Lung (tissue), 11 donors: ENCODE measurements at regions not wholly inside any gene's neighbourhood (a gene's known extent, or its start where the extent isn't known, plus 50 kb on each side); places are given as distances from the start of the nearest gene placed in this dataset.

Source experiments
- ATAC-seq: fragments of 200-7000 bp; cut with Tn5 transposase; one replicate; pipeline ENCODE4 v1.9.1; 2020; ENCODE audit warnings: moderate number of reproducible peaks; ENCODE audit not compliant: insufficient read depth, low FRiP score
- DNase-seq, 3 donors: peaks; one replicate each; pipeline ENCODE4 v3.0.0-alpha.2; 2013 to 2017
- H3K27ac ChIP-seq, 2 donors: one replicate each; pipeline ENCODE4 v1.5.1; 2013; ENCODE audit warnings: mild to moderate bottlenecking in 2 of 2, moderate library complexity in 2 of 2, control low read depth in 1 of 2, inconsistent platforms in 1 of 2, low read depth in 1 of 2, low read length in 1 of 2
- H3K27me3 ChIP-seq, 3 donors: one replicate each; pipeline ENCODE4 v1.5.1; 2013; ENCODE audit warnings: low read length in 2 of 3; ENCODE audit not compliant: control insufficient read depth in 3 of 3, insufficient read depth in 3 of 3
- H3K36me3 ChIP-seq, 4 donors: one replicate each; pipeline ENCODE4 v1.5.1; 2013; ENCODE audit warnings: low read length in 4 of 4, mild to moderate bottlenecking in 1 of 4, moderate library complexity in 1 of 4; ENCODE audit not compliant: control insufficient read depth in 4 of 4, insufficient read depth in 4 of 4
- H3K4me1 ChIP-seq, 5 donors: one replicate each; pipeline ENCODE4 v1.5.1; 2013; ENCODE audit warnings: low read length in 5 of 5, mild to moderate bottlenecking in 2 of 5, moderate library complexity in 1 of 5; ENCODE audit not compliant: control insufficient read depth in 5 of 5, insufficient read depth in 5 of 5
- H3K4me3 ChIP-seq: one replicate; pipeline ENCODE4 v1.5.1; 2013; ENCODE audit warnings: mild to moderate bottlenecking, control low read depth, moderate library complexity
- H3K9ac ChIP-seq, 2 donors: one replicate each; pipeline ENCODE4 v1.5.1; 2013; ENCODE audit warnings: low read length in 2 of 2, control low read depth in 1 of 2; ENCODE audit not compliant: insufficient read depth in 1 of 2
- H3K9me3 ChIP-seq, 4 donors: one replicate each; pipeline ENCODE4 v1.5.1; 2013; ENCODE audit warnings: low read length in 3 of 4, mild to moderate bottlenecking in 1 of 4, moderate library complexity in 1 of 4; ENCODE audit not compliant: control insufficient read depth in 4 of 4, insufficient read depth in 3 of 4
- CTCF ChIP-seq: IDR thresholded peaks from 2 replicates; pipeline ENCODE4 v1.5.1; 2012; ENCODE audit warnings: mild to moderate bottlenecking; ENCODE audit errors: control extremely low read depth, extremely low read depth
- WGBS, 2 donors: extraction: QIAGEN DNeasy Blood & Tissue Kit; methylation state at CpG; one replicate each; pipeline ENCODE4 v1.1.7; 2013; 5-methylcytosine and 5-hydroxymethylcytosine counted together
- donor health status: control.
- donor health status: control.
- donor health status: Bipolar disorder and iron deficiency.
- donor health status: healthy.
- donor health status: DM: yes; HTN: yes; CAD: no.

GRCh38 chr22:48372390-48372789 lies 1455.3 kb downstream of the BRD1 start:
- H3K4me3 ChIP-seq: no peak overlapping the region
- H3K4me1 ChIP-seq: peaks cover 0 to 13% (median 6%) of the 10 kb centered on the region in 5 donors
- no peak for ATAC-seq
- no peaks in the 10 kb centered on the region for H3K36me3 ChIP-seq
- H3K9ac ChIP-seq: no peak overlapping the region
- DNase-seq: no peak
- H3K9me3 ChIP-seq: no peaks in the 10 kb centered on the region
- H3K27me3 ChIP-seq: peaks cover 0 to 16% (median 10%) of the 10 kb centered on the region in 3 donors
- WGBS, 2 donors: 82 to 84% methylated on average over 7 of the region's 7 CpGs
- H3K27ac ChIP-seq: no peak overlapping the region
- no peak for TF ChIP-seq CTCF

GRCh38 chr22:48371391-48371790 lies 1456.3 kb downstream of the BRD1 start:
- Histone ChIP-seq H3K9ac (no peak overlapping the region), H3K9me3 (no peaks in the 10 kb centered on the region), H3K4me1 (peaks cover 0 to 13% (median 6%) of the 10 kb centered on the region in 5 donors), H3K27me3 (peaks cover 0 to 8% (median 7%) of the 10 kb centered on the region in 3 donors), H3K36me3 (no peaks in the 10 kb centered on the region), H3K27ac (no peak overlapping the region), H3K4me3 (no peak overlapping the region)
- TF ChIP-seq CTCF: no peak
- WGBS, 2 donors: 76 to 87% methylated on average over 7 of the region's 7 CpGs
- DNase-seq: no peak
- ATAC-seq: no peak

GRCh38 chr22:48370508-48371325 lies 1457.0 kb downstream of the BRD1 start:
- H3K4me1 ChIP-seq: peaks cover 0 to 13% (median 6%) of the 10 kb centered on the region in 5 donors
- peak in 2 of 3 donors; percentile 47 to 49 for DNase-seq
- WGBS, 2 donors: 61 to 63% methylated on average over 13 of the region's 13 CpGs
- TF ChIP-seq CTCF: no peak
- no peak overlapping the region for H3K27ac ChIP-seq
- H3K4me3 ChIP-seq: no peak overlapping the region
- H3K9ac ChIP-seq: no peak overlapping the region
- H3K27me3 ChIP-seq: peaks cover 0 to 4% (median under 1%) of the 10 kb centered on the region in 3 donors
- no peaks in the 10 kb centered on the region for H3K36me3 ChIP-seq
- no peaks in the 10 kb centered on the region for H3K9me3 ChIP-seq
- ATAC-seq: peak; percentile 12
